Fibroblast of mammary gland (primary cell): ENCODE measurements at regions not wholly inside any gene's neighbourhood (a gene's known extent, or its start where the extent isn't known, plus 50 kb on each side); places are given as distances from the start of the nearest gene placed in this dataset.

Experiments
- DNase-seq: peaks from one replicate; pipeline ENCODE4 v3.0.0-alpha.2; 2010; ENCODE audit warnings: low read depth
- H3K4me3 ChIP-seq: 2 replicates; pipeline ENCODE4 v1.5.1; 2011; ENCODE audit warnings: low read depth, mild to moderate bottlenecking, low read length, moderate library complexity; ENCODE audit not compliant: control insufficient read depth
- TF ChIP-seq, protein P1 (sequence below): conservative IDR thresholded peaks from 2 replicates; pipeline ENCODE4 v1.5.1; 2011; ENCODE audit warnings: low read depth, low read length, inconsistent platforms; ENCODE audit not compliant: control insufficient read depth, insufficient read depth

DNA sequence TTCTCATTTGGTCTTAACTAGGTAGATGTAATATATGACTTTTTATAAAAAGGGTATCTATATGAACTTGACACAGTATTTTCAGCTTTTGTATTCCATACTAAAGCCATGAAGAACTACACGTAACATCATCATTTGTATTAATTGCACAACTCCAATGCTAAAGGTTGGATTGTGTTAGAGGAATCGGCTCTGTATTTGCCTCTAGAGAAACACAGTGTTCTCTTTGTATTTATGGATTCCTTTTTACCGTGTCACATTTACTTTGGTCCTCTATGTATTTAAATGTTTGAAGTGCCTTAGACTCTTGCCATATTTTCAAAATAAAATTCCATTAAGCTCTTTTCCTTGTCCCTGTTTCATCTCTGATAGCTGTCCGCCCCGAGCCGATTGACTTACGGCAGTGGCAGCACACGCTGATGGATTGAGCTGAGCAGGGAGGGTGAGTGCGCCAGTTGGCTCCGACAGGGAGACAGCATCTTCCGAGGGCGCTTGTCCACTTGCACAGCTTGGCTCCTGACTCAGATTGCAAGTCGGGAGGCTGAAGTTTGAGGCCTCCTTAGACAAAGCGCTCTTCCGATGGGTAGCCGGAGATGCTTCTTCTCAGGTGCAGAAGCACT lies 95.6 kb upstream of the DMRT1 start:
- no peak overlapping the region for H3K4me3 ChIP-seq
- DNase-seq, result peak; percentile 54
- TF ChIP-seq, protein P1, sequence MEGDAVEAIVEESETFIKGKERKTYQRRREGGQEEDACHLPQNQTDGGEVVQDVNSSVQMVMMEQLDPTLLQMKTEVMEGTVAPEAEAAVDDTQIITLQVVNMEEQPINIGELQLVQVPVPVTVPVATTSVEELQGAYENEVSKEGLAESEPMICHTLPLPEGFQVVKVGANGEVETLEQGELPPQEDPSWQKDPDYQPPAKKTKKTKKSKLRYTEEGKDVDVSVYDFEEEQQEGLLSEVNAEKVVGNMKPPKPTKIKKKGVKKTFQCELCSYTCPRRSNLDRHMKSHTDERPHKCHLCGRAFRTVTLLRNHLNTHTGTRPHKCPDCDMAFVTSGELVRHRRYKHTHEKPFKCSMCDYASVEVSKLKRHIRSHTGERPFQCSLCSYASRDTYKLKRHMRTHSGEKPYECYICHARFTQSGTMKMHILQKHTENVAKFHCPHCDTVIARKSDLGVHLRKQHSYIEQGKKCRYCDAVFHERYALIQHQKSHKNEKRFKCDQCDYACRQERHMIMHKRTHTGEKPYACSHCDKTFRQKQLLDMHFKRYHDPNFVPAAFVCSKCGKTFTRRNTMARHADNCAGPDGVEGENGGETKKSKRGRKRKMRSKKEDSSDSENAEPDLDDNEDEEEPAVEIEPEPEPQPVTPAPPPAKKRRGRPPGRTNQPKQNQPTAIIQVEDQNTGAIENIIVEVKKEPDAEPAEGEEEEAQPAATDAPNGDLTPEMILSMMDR, result no peak

DNA sequence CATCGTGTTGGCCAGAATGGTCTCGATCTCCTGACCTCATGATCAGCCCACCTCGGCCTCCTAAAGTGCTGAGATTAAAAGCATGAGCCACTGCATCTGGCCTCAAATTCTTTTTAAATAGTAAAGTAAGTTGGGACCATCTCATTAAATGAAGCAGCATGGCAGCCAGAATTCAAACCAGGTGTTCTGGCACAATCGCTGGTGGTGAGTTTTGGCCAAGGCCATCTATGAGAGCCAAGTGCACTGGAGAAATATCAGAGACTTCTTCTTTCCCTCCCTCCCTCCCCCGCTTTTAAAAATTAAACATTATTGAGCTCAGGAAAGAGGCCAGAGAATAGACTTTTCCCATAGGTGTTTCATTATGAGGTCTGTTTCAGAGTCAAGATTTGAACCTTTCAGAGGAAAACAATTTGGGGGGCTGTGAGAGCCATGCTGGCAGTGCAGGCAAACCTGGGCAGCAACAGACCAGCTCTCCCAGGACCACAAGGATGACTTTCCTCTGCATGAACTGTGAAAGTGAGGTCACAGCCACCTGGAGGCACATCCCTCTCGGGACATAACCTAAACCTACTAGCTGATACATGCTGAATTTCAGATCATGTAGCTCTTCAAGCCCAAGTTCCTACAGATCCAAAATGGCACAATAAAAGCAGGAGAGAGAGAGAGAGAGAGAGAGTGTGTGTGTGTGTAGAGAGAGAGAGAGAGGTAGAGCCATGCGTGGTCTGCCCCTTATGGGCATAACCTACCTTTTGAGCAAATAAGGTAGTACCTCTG lies 94.6 kb upstream of the DMRT1 start:
- DNase-seq, result no peak
- H3K4me3 ChIP-seq, result no peak overlapping the region
- TF ChIP-seq, protein P1, result no peak

DNA sequence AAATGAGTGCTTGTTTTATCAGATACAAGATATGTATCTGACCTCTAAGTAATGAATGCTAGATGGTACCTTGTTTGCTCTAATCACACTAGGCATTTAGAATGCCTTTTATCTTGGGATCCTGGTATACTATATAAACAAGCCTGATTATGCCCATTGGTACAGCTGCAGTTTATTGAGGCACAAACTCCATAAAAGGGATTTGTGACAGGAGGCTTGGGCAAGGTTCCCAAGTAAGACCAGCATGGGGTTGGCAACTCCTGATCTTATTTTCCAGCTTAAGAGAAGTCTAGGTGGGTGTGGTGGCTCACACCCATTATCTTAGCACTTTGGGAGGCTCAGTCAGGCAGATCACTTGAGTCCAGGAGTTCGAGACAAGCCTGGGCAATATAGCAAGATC lies 93.9 kb upstream of the DMRT1 start:
- no peak overlapping the region for H3K4me3 ChIP-seq
- DNase-seq, result no peak

DNA sequence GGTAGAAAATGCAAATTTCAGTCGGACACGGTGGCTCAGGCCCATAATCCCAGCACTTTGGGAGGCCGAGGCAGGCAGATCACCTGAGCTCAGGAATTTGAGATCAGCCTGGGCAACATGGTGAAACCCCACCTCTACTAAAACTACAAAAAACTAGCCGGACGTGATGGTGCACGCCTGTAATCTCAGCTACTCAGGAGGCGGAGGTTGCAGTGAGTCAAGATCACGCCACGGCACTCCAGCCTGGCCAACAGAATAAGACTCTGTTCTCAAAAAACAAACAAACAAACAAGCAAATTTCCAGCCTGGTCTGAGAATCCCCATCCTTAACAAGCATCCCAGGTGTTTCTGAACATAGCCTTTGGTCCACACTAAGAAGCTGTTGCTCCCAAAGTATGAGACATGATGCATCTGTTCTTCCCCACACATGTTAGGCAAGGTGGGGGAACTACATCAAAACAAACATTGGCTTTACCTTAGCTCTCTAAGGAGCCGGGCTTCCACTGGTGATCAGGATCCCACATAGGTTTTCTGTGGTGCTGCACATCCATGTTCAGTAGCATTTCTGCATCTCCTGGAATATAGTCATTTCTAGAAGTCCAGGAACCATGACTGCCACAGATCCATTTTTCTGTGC lies 92.5 kb upstream of the DMRT1 start:
- H3K4me3 ChIP-seq, result no peak overlapping the region
- TF ChIP-seq, protein P1, result no peak

More for the DNA sequence above, 93.9 kb upstream of the DMRT1 start:
- TF ChIP-seq, protein P1, result no peak

DNA sequence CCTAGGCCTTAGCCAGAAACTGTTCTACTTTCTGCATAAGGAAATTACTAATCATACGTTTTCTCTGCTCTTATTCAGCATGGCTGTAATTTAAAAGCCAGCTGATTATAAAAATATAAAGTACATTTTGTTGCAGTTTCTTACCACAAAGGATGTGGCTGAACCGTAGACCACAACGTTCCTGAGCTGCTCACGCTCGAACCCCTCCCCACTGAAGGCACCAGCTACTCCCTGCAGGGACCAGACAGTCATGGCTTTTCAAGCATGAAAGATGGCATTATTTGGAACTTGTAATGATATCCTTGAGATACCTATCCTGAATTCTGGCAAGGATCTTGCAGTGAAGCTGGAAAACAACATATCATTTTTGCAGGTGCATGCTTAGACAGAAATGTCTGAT lies 91.8 kb upstream of the DMRT1 start:
- TF ChIP-seq, protein P1, result no peak
- H3K4me3 ChIP-seq, result no peak overlapping the region
- peak; percentile 50 for DNase-seq

More for the DNA sequence above, 92.5 kb upstream of the DMRT1 start:
- DNase-seq, result no peak

DNA sequence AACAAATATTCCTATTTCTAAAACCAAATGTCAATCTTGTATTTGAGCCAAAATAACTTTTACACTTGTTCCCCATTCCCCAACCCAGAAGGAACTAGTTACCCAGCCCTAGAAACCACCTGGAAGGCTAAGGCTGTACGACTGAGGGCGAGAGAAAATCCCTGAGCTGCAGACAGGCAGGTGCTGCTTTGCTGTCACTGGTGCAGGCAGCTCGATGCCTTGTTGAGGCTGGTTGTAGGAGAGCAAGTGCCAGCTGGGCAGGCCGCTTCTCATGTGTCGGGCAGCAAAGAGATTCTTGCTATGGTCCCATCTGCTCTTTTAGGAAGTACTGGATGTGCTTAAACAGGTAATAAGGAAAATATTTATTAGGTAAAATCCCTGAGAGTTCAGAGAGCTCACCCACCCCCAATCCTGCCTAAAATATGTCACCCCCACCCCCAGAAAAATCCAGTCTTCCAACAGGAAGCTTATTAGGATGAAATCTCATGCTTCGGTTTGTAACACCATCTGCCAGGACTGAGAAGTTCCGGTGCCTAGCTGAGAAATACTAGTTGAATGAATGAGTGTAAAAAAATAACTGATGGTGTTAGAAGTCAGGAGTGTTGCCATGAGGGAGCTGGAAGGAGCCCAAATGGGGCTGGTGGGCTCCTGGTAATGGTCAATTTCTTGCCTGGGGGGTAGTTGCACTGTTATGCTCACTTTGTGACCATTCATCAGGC lies 91.1 kb upstream of the DMRT1 start:
- H3K4me3 ChIP-seq, result no peak overlapping the region
- TF ChIP-seq, protein P1, result no peak
- no peak for DNase-seq
